Gastroesophageal sphincter (tissue), 3 donors: ENCODE measurements at regions not wholly inside any gene's neighbourhood (a gene's known extent, or its start where the extent isn't known, plus 50 kb on each side); places are given as distances from the start of the nearest gene placed in this dataset.

Source experiments
- CTCF ChIP-seq, 4 experiments: fragments of 200-600 bp in 2 of 4; fragments of 450-650 bp in 2 of 4; sonication (generic) in 1 of 4; IDR thresholded peaks; one replicate each; pipeline ENCODE4 v1.5.1; 2017 to 2019; ENCODE audit warnings: antibody characterized with exemption in 4 of 4, mild to moderate bottlenecking in 2 of 4, moderate library complexity in 2 of 4
- POLR2A ChIP-seq, 2 donors: fragments of 450-650 bp; IDR thresholded peaks; one replicate each; pipeline ENCODE4 v1.6.1; 2017; ENCODE audit warnings: antibody characterized with exemption in 2 of 2, mild to moderate bottlenecking in 2 of 2, moderate library complexity in 1 of 2

GRCh38 chr1:193545171-193545570, 358.8 kb upstream of the B3GALT2 start:
- TF ChIP-seq CTCF (IDR thresholded peaks at IDR 0.05) (no peak), POLR2A (IDR thresholded peaks at IDR 0.05) (no peak)
